ENCODE measurements at regions not wholly inside any gene's neighbourhood (a gene's known extent, or its start where the extent isn't known, plus 50 kb on each side); places are given as distances from the start of the nearest gene placed in this dataset.

- TF ChIP-seq CTCF (IDR thresholded peaks at IDR 0.05; ENCODE audit: poor library complexity) (no peak), EZH2 (IDR thresholded peaks at IDR 0.05; ENCODE audit: borderline replicate concordance) (no peak), EZH2phosphoT487 (IDR thresholded peaks at IDR 0.05; ENCODE audit: low read depth, severe bottlenecking, unreplicated experiment) (no peak)
Observed at GRCh38 chr12:73308747-73309146, 1036.6 kb downstream of the TRHDE start.

Data from hepatocyte (in vitro differentiated cells).